Activated naive CD4-positive, alpha-beta T cell treated with anti-CD3 and anti-CD28 coated beads for 36 hours (primary cell): ENCODE measurements at regions not wholly inside any gene's neighbourhood (a gene's known extent, or its start where the extent isn't known, plus 50 kb on each side); places are given as distances from the start of the nearest gene placed in this dataset.
"Not testable (repeated sequence)": the region's sequence is repeated elsewhere in the genome, so short reads cannot be mapped to it uniquely, and the experiment has no call there.

Experiments
- CTCF ChIA-PET: fragments of 350-600 bp; sonication (Branson Sonifier 250); formaldehyde crosslinking; loops from one replicate; lab custom pipeline; 2021; ENCODE audit warnings: antibody characterized with exemption; lab: Charles Lee
- DNase-seq: peaks from one replicate; pipeline ENCODE4 v3.0.0-alpha.2; 2020
- H3K27ac Mint-ChIP-seq: one replicate; pipeline ENCODE4 v1.8.0; 2021; ENCODE audit warnings: mild to moderate bottlenecking, mixed read lengths
- H3K27me3 Mint-ChIP-seq: one replicate; pipeline ENCODE4 v1.8.0; 2021; ENCODE audit warnings: low read depth, mixed read lengths
- H3K36me3 Mint-ChIP-seq: one replicate; pipeline ENCODE4 v1.8.0; 2021; ENCODE audit warnings: low read depth, mixed read lengths
- H3K4me1 Mint-ChIP-seq: one replicate; pipeline ENCODE4 v1.8.0; 2021; ENCODE audit warnings: low read depth, mixed read lengths
- H3K4me3 Mint-ChIP-seq: one replicate; pipeline ENCODE4 v1.8.0; 2021; ENCODE audit warnings: mild to moderate bottlenecking, moderate library complexity, mixed read lengths
- H3K9me3 Mint-ChIP-seq: one replicate; pipeline ENCODE4 v1.8.0; 2021; ENCODE audit warnings: mixed read lengths
- intact Hi-C: fragments of 100-400 bp; cut with micrococcal nuclease; formaldehyde crosslinking; loops from one replicate; pipeline ENCODE4 v1.15.1; 2023

DNA sequence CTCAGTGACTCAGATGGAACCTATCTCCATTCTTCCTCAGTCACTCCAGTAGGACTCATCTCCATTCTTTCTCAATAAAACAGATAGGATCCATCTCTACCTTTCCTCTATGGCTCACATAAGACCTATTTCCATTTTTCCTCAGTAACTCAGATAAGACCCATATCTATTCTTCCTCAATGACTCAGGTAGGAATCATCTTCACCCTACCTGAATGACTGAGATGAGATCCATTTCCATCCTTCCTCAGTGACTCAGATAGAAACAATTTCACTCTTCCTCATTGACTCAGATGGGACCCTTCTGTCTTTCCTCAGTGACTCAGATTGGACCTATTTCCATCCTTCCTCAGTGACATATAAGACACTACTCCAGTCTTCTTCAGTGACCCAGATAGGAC lies 165.1 kb downstream of the FBXO4 start:
- H3K4me3 Mint-ChIP-seq, result no peak overlapping the region
- intact Hi-C loops, result no loop called here
- no peaks in the 10 kb centered on the region for H3K36me3 Mint-ChIP-seq
- H3K9me3 Mint-ChIP-seq, result peaks cover 13% of the 10 kb centered on the region
- CTCF ChIA-PET, result no interaction called here
- no peak for DNase-seq
- H3K4me1 Mint-ChIP-seq, result no peaks in the 10 kb centered on the region
- H3K27me3 Mint-ChIP-seq, result no peaks in the 10 kb centered on the region
- no peak overlapping the region for H3K27ac Mint-ChIP-seq

GRCh38 chr5:42099846-42100245 lies 174.8 kb downstream of the FBXO4 start:
- H3K36me3 Mint-ChIP-seq, H3K9me3 Mint-ChIP-seq, H3K27ac Mint-ChIP-seq, intact Hi-C loops, H3K27me3 Mint-ChIP-seq, H3K4me3 Mint-ChIP-seq, DNase-seq, CTCF ChIA-PET, H3K4me1 Mint-ChIP-seq: not testable (repeated sequence)

DNA sequence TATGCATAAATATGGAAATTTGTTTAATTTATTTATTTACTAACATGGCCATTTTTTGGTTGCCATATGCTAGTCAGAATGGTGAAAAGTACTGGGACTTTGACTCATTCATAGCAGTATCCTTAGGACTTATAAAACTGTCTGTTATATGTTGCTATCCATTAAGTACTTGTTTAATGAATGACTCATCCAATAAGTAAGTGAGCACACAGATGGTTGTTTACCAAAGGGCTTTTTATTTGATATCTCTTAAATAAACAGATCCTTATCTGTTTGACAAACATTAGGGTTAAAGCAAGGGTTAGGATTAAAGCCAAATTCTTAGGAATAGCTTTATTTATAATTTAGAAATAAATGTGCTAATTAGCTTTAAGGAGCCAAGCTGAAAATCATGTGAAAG lies 183.4 kb downstream of the FBXO4 start:
- Mint-ChIP-seq H3K4me3 (no peak overlapping the region), H3K27ac (no peak overlapping the region), H3K27me3 (peaks cover 11% of the 10 kb centered on the region), H3K36me3 (no peaks in the 10 kb centered on the region), H3K4me1 (no peaks in the 10 kb centered on the region), H3K9me3 (peaks cover 1% of the 10 kb centered on the region)
- intact Hi-C loops, result no loop called here
- DNase-seq, result no peak
- CTCF ChIA-PET, result no interaction called here

DNA sequence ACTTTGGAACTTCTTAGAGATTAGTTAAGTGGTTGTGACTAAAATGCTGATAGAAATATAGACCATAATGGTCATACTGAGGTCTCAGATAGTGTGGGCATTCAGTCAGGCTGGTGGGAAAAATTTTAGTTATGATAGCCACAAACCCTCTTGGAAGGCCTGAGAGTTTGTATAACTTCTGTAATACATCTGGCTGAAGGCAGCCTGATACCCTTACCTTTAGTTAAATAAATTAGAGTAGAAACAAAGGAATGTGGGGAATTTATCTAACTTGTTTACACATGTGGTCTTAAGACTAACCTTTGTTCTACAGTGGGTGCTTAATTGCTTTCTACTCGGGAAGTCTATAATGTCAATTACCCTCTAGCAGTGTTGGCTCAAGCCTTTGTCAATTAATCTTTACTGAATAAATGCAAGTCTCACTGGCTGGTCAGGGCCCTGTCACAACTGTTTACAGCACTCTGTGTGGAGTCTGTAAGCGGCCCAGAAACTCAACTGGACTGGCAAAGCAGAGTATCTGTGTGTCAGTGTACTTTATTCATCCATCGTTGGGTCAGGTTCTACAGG lies 184.0 kb downstream of the FBXO4 start:
- Mint-ChIP-seq H3K36me3 (no peaks in the 10 kb centered on the region), H3K27ac (no peak overlapping the region), H3K4me1 (no peaks in the 10 kb centered on the region), H3K9me3 (peaks cover 1% of the 10 kb centered on the region), H3K27me3 (peaks cover 8% of the 10 kb centered on the region), H3K4me3 (no peak overlapping the region)
- no peak for DNase-seq
- CTCF ChIA-PET, result no interaction called here
- intact Hi-C loops, result no loop called here

- H3K4me3 Mint-ChIP-seq, H3K9me3 Mint-ChIP-seq, intact Hi-C loops, DNase-seq, H3K27me3 Mint-ChIP-seq, H3K36me3 Mint-ChIP-seq, H3K27ac Mint-ChIP-seq, H3K4me1 Mint-ChIP-seq, CTCF ChIA-PET: not testable (repeated sequence)
Measured at GRCh38 chr5:42115721-42116120, 190.6 kb downstream of the FBXO4 start.

DNA sequence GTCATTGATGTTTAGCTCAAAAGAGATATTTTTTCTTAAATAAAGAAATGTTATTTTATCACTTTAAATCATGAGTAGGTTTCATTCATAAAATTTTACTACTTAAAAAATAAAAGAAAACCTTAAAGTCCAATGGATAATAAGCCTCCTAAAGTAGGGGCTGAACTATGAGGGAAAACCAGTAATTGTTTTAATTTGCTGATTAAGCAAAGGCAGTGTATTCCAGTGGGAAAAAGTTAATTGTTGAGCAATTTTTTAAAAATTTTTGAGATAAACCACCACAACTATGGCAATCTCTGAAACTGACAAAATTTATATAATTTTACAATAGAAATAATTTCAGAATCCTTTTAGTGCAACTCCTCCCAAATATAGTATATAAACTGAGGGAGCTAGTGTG lies 195.0 kb downstream of the FBXO4 start:
- intact Hi-C loops, result no loop called here
- no peaks in the 10 kb centered on the region for H3K36me3 Mint-ChIP-seq
- H3K9me3 Mint-ChIP-seq, result no peaks in the 10 kb centered on the region
- H3K4me1 Mint-ChIP-seq, result no peaks in the 10 kb centered on the region
- CTCF ChIA-PET, result interaction anchor here (0.6 kb wide), 1 partner anchor 655 kb away, joined by 4 read pairs; no protein-coding TSS in a partner anchor
- DNase-seq, result no peak
- peaks cover 2% of the 10 kb centered on the region for H3K27me3 Mint-ChIP-seq
- no peak overlapping the region for H3K4me3 Mint-ChIP-seq
- no peak overlapping the region for H3K27ac Mint-ChIP-seq

GRCh38 chr5:42121401-42121800 lies 196.3 kb downstream of the FBXO4 start:
- Mint-ChIP-seq H3K9me3 (no peaks in the 10 kb centered on the region), H3K27me3 (peaks cover 2% of the 10 kb centered on the region), H3K4me3 (no peak overlapping the region), H3K27ac (no peak overlapping the region), H3K36me3 (no peaks in the 10 kb centered on the region), H3K4me1 (no peaks in the 10 kb centered on the region)
- no peak for DNase-seq
- CTCF ChIA-PET, result no interaction called here
- intact Hi-C loops, result no loop called here

- H3K4me1 Mint-ChIP-seq, result no peaks in the 10 kb centered on the region
- DNase-seq, result no peak
- no peak overlapping the region for H3K4me3 Mint-ChIP-seq
- intact Hi-C loops, result no loop called here
- no peak overlapping the region for H3K27ac Mint-ChIP-seq
- H3K36me3 Mint-ChIP-seq, result no peaks in the 10 kb centered on the region
- peaks cover 5% of the 10 kb centered on the region for H3K27me3 Mint-ChIP-seq
- CTCF ChIA-PET, result no interaction called here
- H3K9me3 Mint-ChIP-seq, result peaks cover 7% of the 10 kb centered on the region
Measured at GRCh38 chr5:42131081-42131480, 206.0 kb downstream of the FBXO4 start.

DNA sequence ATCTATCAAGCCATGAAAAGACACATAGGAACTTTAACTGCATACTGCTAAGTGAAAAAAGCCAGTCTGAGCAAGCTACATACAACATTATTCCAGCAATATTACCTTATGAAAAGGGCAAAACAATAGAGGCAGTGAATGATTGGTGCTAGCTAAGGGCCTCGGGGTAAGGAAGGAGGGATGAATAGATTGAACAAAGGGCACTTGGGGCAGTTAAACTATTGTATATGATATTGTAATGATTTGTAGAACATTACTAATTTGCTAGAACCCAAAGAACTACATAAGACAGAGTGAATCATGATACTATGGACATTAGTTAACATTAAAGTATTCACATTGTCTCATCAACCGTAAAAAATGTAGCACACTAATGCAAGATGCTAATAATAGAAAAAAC lies 218.3 kb downstream of the FBXO4 start:
- no peak for DNase-seq
- peaks cover 3% of the 10 kb centered on the region for H3K36me3 Mint-ChIP-seq
- H3K9me3 Mint-ChIP-seq, result peaks cover 7% of the 10 kb centered on the region
- no peaks in the 10 kb centered on the region for H3K4me1 Mint-ChIP-seq
- no peaks in the 10 kb centered on the region for H3K27me3 Mint-ChIP-seq
- CTCF ChIA-PET, result no interaction called here
- H3K4me3 Mint-ChIP-seq, result no peak overlapping the region
- intact Hi-C loops, result no loop called here
- H3K27ac Mint-ChIP-seq, result no peak overlapping the region

- H3K4me3 Mint-ChIP-seq, result no peak overlapping the region
- no peak for DNase-seq
- intact Hi-C loops, result no loop called here
- CTCF ChIA-PET, result no interaction called here
- no peaks in the 10 kb centered on the region for H3K27me3 Mint-ChIP-seq
- peaks cover 26% of the 10 kb centered on the region for H3K9me3 Mint-ChIP-seq
- H3K4me1 Mint-ChIP-seq, result no peaks in the 10 kb centered on the region
- H3K36me3 Mint-ChIP-seq, result peaks cover 5% of the 10 kb centered on the region
- no peak overlapping the region for H3K27ac Mint-ChIP-seq
Measured at GRCh38 chr5:42148813-42149212, 223.7 kb downstream of the FBXO4 start.

GRCh38 chr5:42157215-42157614 lies 232.1 kb downstream of the FBXO4 start:
- Mint-ChIP-seq H3K27me3 (no peaks in the 10 kb centered on the region), H3K9me3 (no peaks in the 10 kb centered on the region), H3K4me3 (no peak overlapping the region), H3K27ac (no peak overlapping the region), H3K36me3 (no peaks in the 10 kb centered on the region), H3K4me1 (no peaks in the 10 kb centered on the region)
- intact Hi-C loops, result no loop called here
- CTCF ChIA-PET, result no interaction called here
- DNase-seq, result no peak

GRCh38 chr5:42163083-42163482 lies 238.0 kb downstream of the FBXO4 start:
- intact Hi-C loops, result no loop called here
- Mint-ChIP-seq H3K4me1 (no peaks in the 10 kb centered on the region), H3K27ac (no peak overlapping the region), H3K27me3 (no peaks in the 10 kb centered on the region), H3K36me3 (no peaks in the 10 kb centered on the region), H3K4me3 (no peak overlapping the region), H3K9me3 (no peaks in the 10 kb centered on the region)
- CTCF ChIA-PET, result no interaction called here
- DNase-seq, result no peak

DNA sequence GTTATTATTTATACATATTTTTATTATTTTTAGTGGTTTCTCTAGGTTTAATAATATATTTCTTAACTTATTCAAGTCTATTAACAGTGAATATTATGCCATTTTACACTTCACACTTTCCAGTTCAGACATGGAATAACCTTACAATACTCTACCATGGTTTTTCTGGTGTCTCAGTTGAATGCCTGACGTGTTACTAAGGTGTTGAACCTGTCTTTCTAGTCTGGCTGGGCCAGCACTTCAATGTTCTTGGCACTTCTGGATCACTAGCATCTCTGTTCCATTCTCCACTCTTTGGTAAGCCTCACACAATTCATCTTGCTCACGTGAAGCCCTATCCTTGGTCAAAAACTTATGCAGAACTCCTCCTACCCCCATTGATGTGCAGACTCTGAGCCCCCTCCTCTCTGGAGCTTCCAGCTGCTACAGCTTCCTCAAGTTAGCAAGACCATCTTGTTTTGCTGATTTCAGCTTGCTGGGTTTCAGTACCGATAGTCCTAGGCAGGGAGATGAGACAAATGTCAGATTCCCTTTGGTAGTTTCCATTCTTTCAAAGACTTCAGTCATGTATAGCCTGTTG lies 243.1 kb downstream of the FBXO4 start:
- no peak overlapping the region for H3K4me3 Mint-ChIP-seq
- H3K36me3 Mint-ChIP-seq, result no peaks in the 10 kb centered on the region
- no peak for DNase-seq
- no peaks in the 10 kb centered on the region for H3K9me3 Mint-ChIP-seq
- H3K27ac Mint-ChIP-seq, result no peak overlapping the region
- intact Hi-C loops, result no loop called here
- CTCF ChIA-PET, result no interaction called here
- no peaks in the 10 kb centered on the region for H3K4me1 Mint-ChIP-seq
- H3K27me3 Mint-ChIP-seq, result peaks cover 4% of the 10 kb centered on the region
